PC-3 (cell line): ENCODE measurements at regions not wholly inside any gene's neighbourhood (a gene's known extent, or its start where the extent isn't known, plus 50 kb on each side); places are given as distances from the start of the nearest gene placed in this dataset.

Experiments
- ATAC-seq: fragments of 200-7000 bp; cut with Tn5 transposase; 2 replicates; pipeline ENCODE4 v1.9.1; 2020; ENCODE audit warnings: mild to moderate bottlenecking, moderate library complexity
- BruUV-seq: library from RNA; stranded (reverse); fragments of 400-500 nt; replicated peaks from 2 replicates; lab custom pipeline; 2021; lab: Mats Ljungman, UMichigan
- CTCF ChIA-PET: fragments of 300-600 bp; sonication (Branson Sonifier 250); formaldehyde crosslinking; loops from one replicate; lab custom pipeline; 2022; ENCODE audit warnings: antibody characterized with exemption; lab: Charles Lee
- POLR2A ChIA-PET: fragments of 300-600 bp; sonication (Branson Sonifier 250); formaldehyde crosslinking; loops from one replicate; lab custom pipeline; 2022; ENCODE audit warnings: antibody characterized with exemption; ENCODE audit not compliant: unreplicated experiment; lab: Charles Lee
- DNase-seq: peaks from one replicate; pipeline ENCODE4 v3.0.0-alpha.2; 2015
- H2AFZ ChIP-seq: fragments of 300-600 bp; sonication (generic); 2 replicates; pipeline ENCODE4 v1.6.0; 2016; ENCODE audit warnings: antibody characterized with exemption, low read length
- H3F3A ChIP-seq: fragments of 300-600 bp; sonication (generic); one replicate; pipeline ENCODE4 v1.6.0; 2017; ENCODE audit warnings: antibody characterized with exemption, low read length, control low read depth, mild to moderate bottlenecking; ENCODE audit not compliant: unreplicated experiment
- H3K27ac ChIP-seq: fragments of 300-600 bp; sonication (generic); 2 replicates; pipeline ENCODE4 v1.5.1; 2016; ENCODE audit warnings: mild to moderate bottlenecking, low read length
- H3K27me3 ChIP-seq: fragments of 300-600 bp; sonication (generic); 2 replicates; pipeline ENCODE4 v1.6.1; 2016; ENCODE audit warnings: low read length, mixed read lengths
- H3K36me3 ChIP-seq: fragments of 300-600 bp; sonication (generic); 2 replicates; pipeline ENCODE4 v1.6.1; 2016; ENCODE audit warnings: low read depth, mixed run types, low read length, mixed read lengths
- H3K4me1 ChIP-seq: fragments of 300-600 bp; sonication (generic); 2 replicates; pipeline ENCODE4 v1.5.1; 2016; ENCODE audit warnings: low read length; ENCODE audit not compliant: insufficient read depth
- H3K4me2 ChIP-seq: fragments of 300-600 bp; sonication (generic); 2 replicates; pipeline ENCODE4 v1.6.0; 2016; ENCODE audit warnings: low read length
- H3K4me3 ChIP-seq: fragments of 300-600 bp; sonication (generic); 2 replicates; pipeline ENCODE4 v1.5.1; 2016; ENCODE audit warnings: mild to moderate bottlenecking, low read length, mixed read lengths
- H3K79me2 ChIP-seq: fragments of 300-600 bp; sonication (generic); 2 replicates; pipeline ENCODE4 v1.6.1; 2017; ENCODE audit warnings: low read length, mixed read lengths
- H3K9ac ChIP-seq: fragments of 300-600 bp; sonication (generic); 2 replicates; pipeline ENCODE4 v1.6.0; 2016; ENCODE audit warnings: mild to moderate bottlenecking, low read length
- H3K9me2 ChIP-seq: fragments of 300-600 bp; sonication (generic); replicated peaks from 2 replicates; pipeline ENCODE4 v1.6.1; 2016; ENCODE audit warnings: mixed run types, low read length, mixed read lengths
- H3K9me3 ChIP-seq: fragments of 300-600 bp; sonication (generic); 2 replicates; pipeline ENCODE4 v1.6.1; 2016; ENCODE audit warnings: low read length, mixed read lengths
- H4K20me1 ChIP-seq: fragments of 300-600 bp; sonication (generic); 2 replicates; pipeline ENCODE4 v1.6.1; 2016; ENCODE audit warnings: low read length, mixed read lengths
- EZH2 ChIP-seq: fragments of 300-600 bp; sonication (generic); IDR thresholded peaks from one replicate; pipeline ENCODE4 v1.6.1; 2017; ENCODE audit warnings: antibody characterized with exemption, mild to moderate bottlenecking, low read length; ENCODE audit not compliant: unreplicated experiment
- EZH2phosphoT487 ChIP-seq: fragments of 300-600 bp; sonication (generic); IDR thresholded peaks from 2 replicates; pipeline ENCODE4 v1.6.1; 2018; ENCODE audit warnings: mild to moderate bottlenecking, antibody characterized with exemption, low read length, borderline replicate concordance
- intact Hi-C: fragments of 100-400 bp; cut with micrococcal nuclease; formaldehyde crosslinking; loops from 2 replicates; pipeline ENCODE4 v1.9.0; 2023
- TF ChIP-seq, protein P1 (sequence below): fragments of 300-600 bp; sonication (generic); conservative IDR thresholded peaks from 2 replicates; pipeline ENCODE4 v1.5.1; 2017; ENCODE audit warnings: antibody characterized with exemption, low read depth, mild to moderate bottlenecking, low read length

DNA sequence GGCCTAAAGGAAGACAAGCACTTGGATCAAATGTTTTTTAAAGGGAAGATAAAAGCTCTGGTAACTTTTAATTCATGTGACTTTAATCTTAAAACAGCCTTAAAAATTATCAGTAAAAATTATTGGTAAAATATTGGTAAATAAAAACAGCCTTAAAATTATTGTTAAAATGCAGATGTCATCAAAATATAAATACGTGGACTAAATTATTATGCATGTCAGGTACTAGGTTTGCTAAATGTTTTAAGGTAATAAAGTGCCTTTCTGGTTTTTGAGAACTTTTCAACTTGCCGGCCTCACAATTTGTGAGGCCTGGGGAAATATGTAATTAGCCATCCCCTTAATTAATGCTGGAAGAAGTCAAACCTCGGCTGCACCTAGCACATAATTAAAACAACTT, 147.7 kb downstream of the PRR32 start:
- no peaks in the 10 kb centered on the region for H3K4me1 ChIP-seq
- intact Hi-C loops, result no loop called here
- H3F3A ChIP-seq, result no peaks in the 10 kb centered on the region
- H3K9me2 ChIP-seq, result no peaks in the 10 kb centered on the region
- H3K79me2 ChIP-seq, result no peaks in the 10 kb centered on the region
- H3K9me3 ChIP-seq, result no peaks in the 10 kb centered on the region
- no peaks in the 10 kb centered on the region for H3K36me3 ChIP-seq
- TF ChIP-seq, protein P1, sequence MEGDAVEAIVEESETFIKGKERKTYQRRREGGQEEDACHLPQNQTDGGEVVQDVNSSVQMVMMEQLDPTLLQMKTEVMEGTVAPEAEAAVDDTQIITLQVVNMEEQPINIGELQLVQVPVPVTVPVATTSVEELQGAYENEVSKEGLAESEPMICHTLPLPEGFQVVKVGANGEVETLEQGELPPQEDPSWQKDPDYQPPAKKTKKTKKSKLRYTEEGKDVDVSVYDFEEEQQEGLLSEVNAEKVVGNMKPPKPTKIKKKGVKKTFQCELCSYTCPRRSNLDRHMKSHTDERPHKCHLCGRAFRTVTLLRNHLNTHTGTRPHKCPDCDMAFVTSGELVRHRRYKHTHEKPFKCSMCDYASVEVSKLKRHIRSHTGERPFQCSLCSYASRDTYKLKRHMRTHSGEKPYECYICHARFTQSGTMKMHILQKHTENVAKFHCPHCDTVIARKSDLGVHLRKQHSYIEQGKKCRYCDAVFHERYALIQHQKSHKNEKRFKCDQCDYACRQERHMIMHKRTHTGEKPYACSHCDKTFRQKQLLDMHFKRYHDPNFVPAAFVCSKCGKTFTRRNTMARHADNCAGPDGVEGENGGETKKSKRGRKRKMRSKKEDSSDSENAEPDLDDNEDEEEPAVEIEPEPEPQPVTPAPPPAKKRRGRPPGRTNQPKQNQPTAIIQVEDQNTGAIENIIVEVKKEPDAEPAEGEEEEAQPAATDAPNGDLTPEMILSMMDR, result no peak
- TF ChIP-seq EZH2, result no peak
- ChIA-PET POLR2A (no interaction called here), CTCF (no interaction called here)
- no peak overlapping the region for H3K9ac ChIP-seq
- no peak overlapping the region for H3K4me2 ChIP-seq
- no peaks in the 10 kb centered on the region for H4K20me1 ChIP-seq
- H3K4me3 ChIP-seq, result no peak overlapping the region
- BruUV-seq, result no TSS peak
- no peak overlapping the region for H3K27ac ChIP-seq
- H2AFZ ChIP-seq, result no peak overlapping the region
- ATAC-seq (no peak), DNase-seq (no peak)
- no peaks in the 10 kb centered on the region for H3K27me3 ChIP-seq

DNA sequence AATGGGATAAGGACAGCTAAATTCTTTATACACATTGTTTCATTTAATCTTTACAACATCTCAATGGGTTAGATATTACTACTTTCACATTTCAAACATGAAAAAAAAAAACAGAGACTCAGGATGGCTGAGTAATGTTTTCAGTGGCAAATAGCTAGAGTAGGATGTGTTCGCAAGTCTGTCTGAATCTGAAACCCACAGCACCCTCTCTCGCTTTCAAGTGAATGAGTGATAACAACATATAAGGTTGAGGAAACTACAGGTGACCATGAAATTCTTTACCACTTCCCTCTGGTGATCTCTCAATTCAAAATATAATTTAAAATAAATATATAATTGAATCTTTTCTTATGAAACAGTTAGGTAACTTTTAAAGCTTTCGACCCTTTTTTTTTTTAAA, 162.6 kb downstream of the PRR32 start:
- Histone ChIP-seq H4K20me1 (no peaks in the 10 kb centered on the region), H3K27ac (no peak overlapping the region), H3K36me3 (no peaks in the 10 kb centered on the region), H2AFZ (no peak overlapping the region), H3K27me3 (no peaks in the 10 kb centered on the region), H3K79me2 (no peaks in the 10 kb centered on the region), H3K4me3 (no peak overlapping the region), H3K9me3 (no peaks in the 10 kb centered on the region), H3F3A (no peaks in the 10 kb centered on the region), H3K9me2 (no peaks in the 10 kb centered on the region), H3K4me1 (no peaks in the 10 kb centered on the region), H3K9ac (no peak overlapping the region), H3K4me2 (no peak overlapping the region)
- no peak for DNase-seq
- TF ChIP-seq EZH2, result no peak
- no peak for TF ChIP-seq EZH2phosphoT487
- TF ChIP-seq, protein P1, result no peak
- no peak for ATAC-seq
- POLR2A ChIA-PET, result no interaction called here
- CTCF ChIA-PET, result no interaction called here
- intact Hi-C loops, result no loop called here
- BruUV-seq, result no TSS peak

DNA sequence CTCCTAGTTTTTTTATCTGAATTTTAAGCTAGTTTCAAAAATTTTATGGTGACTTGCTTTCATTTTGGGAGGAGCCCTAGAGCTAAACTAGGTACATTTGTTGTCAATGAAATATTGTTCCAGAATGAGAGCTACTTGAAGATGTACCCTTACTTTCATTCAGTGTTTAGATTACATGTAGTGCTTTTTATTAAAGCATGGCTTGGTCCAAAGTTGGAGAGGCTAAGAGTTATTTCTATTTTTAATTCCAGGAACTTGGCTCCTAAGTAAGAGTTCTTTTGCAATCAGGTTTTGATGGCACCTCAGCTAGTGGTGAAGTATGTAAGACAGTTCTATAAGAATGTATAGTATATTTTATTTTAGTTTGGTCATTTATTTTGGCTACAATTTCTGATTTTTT, 165.5 kb downstream of the PRR32 start:
- Histone ChIP-seq H3K9ac (no peak overlapping the region), H3K27me3 (no peaks in the 10 kb centered on the region), H3K4me1 (no peaks in the 10 kb centered on the region), H3K9me2 (no peaks in the 10 kb centered on the region), H3K27ac (no peak overlapping the region), H3K36me3 (no peaks in the 10 kb centered on the region), H4K20me1 (no peaks in the 10 kb centered on the region), H2AFZ (no peak overlapping the region), H3F3A (no peaks in the 10 kb centered on the region), H3K9me3 (no peaks in the 10 kb centered on the region), H3K4me2 (no peak overlapping the region), H3K4me3 (no peak overlapping the region), H3K79me2 (no peaks in the 10 kb centered on the region)
- TF ChIP-seq, protein P1, result no peak
- TF ChIP-seq EZH2phosphoT487, result no peak
- TF ChIP-seq EZH2, result no peak
- intact Hi-C loops, result no loop called here
- BruUV-seq, result no TSS peak
- DNase-seq (no peak), ATAC-seq (no peak)
- CTCF ChIA-PET, result no interaction called here
- POLR2A ChIA-PET, result no interaction called here
